Ovary (tissue), 3 donors: ENCODE measurements at regions not wholly inside any gene's neighbourhood (a gene's known extent, or its start where the extent isn't known, plus 50 kb on each side); places are given as distances from the start of the nearest gene placed in this dataset.

Experiments
- POLR2A ChIP-seq: fragments of 450-650 bp; IDR thresholded peaks from one replicate; pipeline ENCODE4 v1.6.1; 2017; ENCODE audit warnings: antibody characterized with exemption, mild to moderate bottlenecking, moderate library complexity
- TF ChIP-seq, protein P1 (sequence below), 3 donors: fragments of 450-650 bp in 2 of 3; fragments of 200-600 bp in 1 of 3; IDR thresholded peaks; one replicate each; pipeline versions ENCODE4 v1.5.1 to v1.8.0; 2016 to 2022; ENCODE audit warnings: antibody characterized with exemption in 3 of 3, mild to moderate bottlenecking in 1 of 3
- donor health status: DM: no; HTN: no; CAD: no.

DNA sequence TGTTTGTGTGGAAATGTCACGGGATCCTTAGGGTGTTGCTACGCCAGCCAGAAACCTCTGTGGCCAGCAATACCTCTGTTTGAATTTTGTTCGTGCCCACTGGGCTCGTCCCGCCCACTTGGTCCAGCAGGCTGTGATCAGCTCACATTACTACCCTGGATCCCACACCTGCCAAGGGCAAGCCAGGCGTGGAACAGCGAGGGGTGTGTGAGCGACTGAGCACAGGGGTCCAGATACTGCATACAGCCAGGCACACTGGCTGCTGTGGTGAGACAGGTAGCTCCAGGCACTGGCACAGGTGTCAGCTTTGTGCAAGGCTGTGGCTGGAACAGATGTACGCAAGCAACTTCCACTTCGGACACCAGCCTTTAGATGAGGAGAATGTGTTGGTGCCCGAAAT is 718.9 kb downstream of the EPHA7 start:
- TF ChIP-seq, protein P1, sequence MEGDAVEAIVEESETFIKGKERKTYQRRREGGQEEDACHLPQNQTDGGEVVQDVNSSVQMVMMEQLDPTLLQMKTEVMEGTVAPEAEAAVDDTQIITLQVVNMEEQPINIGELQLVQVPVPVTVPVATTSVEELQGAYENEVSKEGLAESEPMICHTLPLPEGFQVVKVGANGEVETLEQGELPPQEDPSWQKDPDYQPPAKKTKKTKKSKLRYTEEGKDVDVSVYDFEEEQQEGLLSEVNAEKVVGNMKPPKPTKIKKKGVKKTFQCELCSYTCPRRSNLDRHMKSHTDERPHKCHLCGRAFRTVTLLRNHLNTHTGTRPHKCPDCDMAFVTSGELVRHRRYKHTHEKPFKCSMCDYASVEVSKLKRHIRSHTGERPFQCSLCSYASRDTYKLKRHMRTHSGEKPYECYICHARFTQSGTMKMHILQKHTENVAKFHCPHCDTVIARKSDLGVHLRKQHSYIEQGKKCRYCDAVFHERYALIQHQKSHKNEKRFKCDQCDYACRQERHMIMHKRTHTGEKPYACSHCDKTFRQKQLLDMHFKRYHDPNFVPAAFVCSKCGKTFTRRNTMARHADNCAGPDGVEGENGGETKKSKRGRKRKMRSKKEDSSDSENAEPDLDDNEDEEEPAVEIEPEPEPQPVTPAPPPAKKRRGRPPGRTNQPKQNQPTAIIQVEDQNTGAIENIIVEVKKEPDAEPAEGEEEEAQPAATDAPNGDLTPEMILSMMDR (IDR thresholded peaks at IDR 0.05), result no peak
- no peak for TF ChIP-seq POLR2A
